ENCODE measurements at regions not wholly inside any gene's neighbourhood (a gene's known extent, or its start where the extent isn't known, plus 50 kb on each side); places are given as distances from the start of the nearest gene placed in this dataset.

DNA sequence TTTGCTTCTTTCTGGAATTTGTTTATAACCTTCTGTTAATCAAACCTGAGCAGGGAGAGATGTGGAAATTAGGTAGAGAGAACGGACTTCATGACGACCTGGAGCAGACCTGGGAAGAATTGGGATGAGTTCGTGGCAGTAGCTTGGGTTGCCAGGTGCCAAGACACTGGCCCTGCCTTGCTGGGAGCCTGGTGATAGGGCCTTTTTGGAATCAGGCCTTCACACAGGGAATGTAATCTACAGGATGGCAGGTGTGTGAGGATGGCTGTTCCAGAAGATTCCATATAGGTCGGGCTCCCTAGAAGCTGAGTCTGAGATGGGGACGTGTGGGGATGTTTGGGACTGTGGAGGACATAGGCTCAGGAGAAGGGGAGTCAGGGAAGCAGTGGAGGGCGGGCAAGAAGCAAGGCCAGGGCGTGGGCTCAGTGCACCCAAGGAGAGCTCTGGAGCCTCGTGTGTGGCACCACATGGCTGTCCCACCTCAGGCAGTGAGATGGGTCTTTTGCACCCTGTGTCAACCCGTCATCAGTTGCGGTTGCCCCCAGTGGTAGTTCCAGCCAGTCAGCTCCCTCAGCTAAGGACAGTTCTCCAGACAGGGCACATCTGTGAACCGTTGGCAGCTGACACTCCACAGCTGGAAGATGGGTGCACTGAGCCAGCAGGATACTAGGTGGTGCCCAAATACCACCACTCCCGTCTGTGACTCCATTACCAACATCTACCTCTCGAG is 395.9 kb downstream of the MATN1 start:
- Histone ChIP-seq H3K4me1 (ENCODE audit: control insufficient read depth, extremely low read depth, insufficient read depth, low read length) (peaks cover 5% of the 10 kb centered on the region), H3K9me3 (ENCODE audit: control insufficient read depth, low read depth, low read length) (no peaks in the 10 kb centered on the region), H4K20me1 (ENCODE audit: control insufficient read depth, extremely low read depth, insufficient read depth, low read length) (no peaks in the 10 kb centered on the region), H3K27me3 (ENCODE audit: control insufficient read depth, extremely low read depth, insufficient read depth, low read length) (no peaks in the 10 kb centered on the region), H3K9ac (ENCODE audit: control insufficient read depth, extremely low read depth, insufficient read depth, low read length) (no peak overlapping the region), H3K79me2 (ENCODE audit: control insufficient read depth, insufficient read depth, low read length) (no peaks in the 10 kb centered on the region), H3K27ac (ENCODE audit: control insufficient read depth, insufficient read depth, low read length) (no peak overlapping the region), H2AFZ (ENCODE audit: control insufficient read depth, low read length) (no peak overlapping the region), H3K36me3 (ENCODE audit: control insufficient read depth in 2 of 2, extremely low read depth in 1 of 2, insufficient read depth in 2 of 2, low read length in 2 of 2) (no peaks in the 10 kb centered on the region), H3K4me2 (ENCODE audit: control insufficient read depth, extremely low read depth, insufficient read depth, low read depth, low read length) (no peak overlapping the region), H3K9me1 (ENCODE audit: control insufficient read depth, extremely low read depth, insufficient read depth, low read length) (no peaks in the 10 kb centered on the region), H3K4me3 (ENCODE audit: control insufficient read depth in 2 of 3, extremely low read depth in 1 of 3, insufficient read depth in 2 of 3, low read depth in 1 of 3, low read length in 3 of 3) (no peak overlapping the region)
- no peak for TF ChIP-seq EZH2 (IDR thresholded peaks at IDR 0.05; ENCODE audit: low read length)
- TF ChIP-seq CTCF (optimal IDR thresholded peaks at IDR 0.05 in 1 of 3, IDR thresholded peaks at IDR 0.05 in 1 of 3, conservative IDR thresholded peaks at IDR 0.05 in 1 of 3; ENCODE audit: extremely low read depth in 1 of 3, insufficient read depth in 2 of 3, low read length in 3 of 3) = no peak
- no peak for FAIRE-seq
- no peak for DNase-seq (ENCODE audit: low read depth, low spot score)
- dilution Hi-C loops (cut with MboI; ENCODE audit: extremely low pct_ligation_motif_present, low sequenced_read_pairs) = no loop called here

GRCh38 chr1:30325999-30326398 is 397.4 kb downstream of the MATN1 start:
- no peak overlapping the region for H3K4me3 ChIP-seq (ENCODE audit: control insufficient read depth in 2 of 3, extremely low read depth in 1 of 3, insufficient read depth in 2 of 3, low read depth in 1 of 3, low read length in 3 of 3)
- dilution Hi-C loops (cut with MboI; ENCODE audit: extremely low pct_ligation_motif_present, low sequenced_read_pairs) = no loop called here
- H3K27me3 ChIP-seq (ENCODE audit: control insufficient read depth, extremely low read depth, insufficient read depth, low read length) = no peaks in the 10 kb centered on the region
- H2AFZ ChIP-seq (ENCODE audit: control insufficient read depth, low read length) = no peak overlapping the region
- no peak overlapping the region for H3K4me2 ChIP-seq (ENCODE audit: control insufficient read depth, extremely low read depth, insufficient read depth, low read depth, low read length)
- no peak for TF ChIP-seq EZH2 (IDR thresholded peaks at IDR 0.05; ENCODE audit: low read length)
- no peaks in the 10 kb centered on the region for H3K9me3 ChIP-seq (ENCODE audit: control insufficient read depth, low read depth, low read length)
- no peaks in the 10 kb centered on the region for H3K79me2 ChIP-seq (ENCODE audit: control insufficient read depth, insufficient read depth, low read length)
- H3K9ac ChIP-seq (ENCODE audit: control insufficient read depth, extremely low read depth, insufficient read depth, low read length) = no peak overlapping the region
- H3K4me1 ChIP-seq (ENCODE audit: control insufficient read depth, extremely low read depth, insufficient read depth, low read length) = peaks cover 3% of the 10 kb centered on the region
- H3K27ac ChIP-seq (ENCODE audit: control insufficient read depth, insufficient read depth, low read length) = no peak overlapping the region
- H3K36me3 ChIP-seq (ENCODE audit: control insufficient read depth in 2 of 2, extremely low read depth in 1 of 2, insufficient read depth in 2 of 2, low read length in 2 of 2) = no peaks in the 10 kb centered on the region
- no peaks in the 10 kb centered on the region for H3K9me1 ChIP-seq (ENCODE audit: control insufficient read depth, extremely low read depth, insufficient read depth, low read length)
- no peaks in the 10 kb centered on the region for H4K20me1 ChIP-seq (ENCODE audit: control insufficient read depth, extremely low read depth, insufficient read depth, low read length)
- no peak for FAIRE-seq
- no peak for DNase-seq (ENCODE audit: low read depth, low spot score)

All from keratinocyte (primary cell).